Nucleus accumbens (tissue), 56 donors: ENCODE measurements at regions not wholly inside any gene's neighbourhood (a gene's known extent, or its start where the extent isn't known, plus 50 kb on each side); places are given as distances from the start of the nearest gene placed in this dataset.

Source experiments
- DNase-seq, 56 donors: peaks; one replicate each; lab custom pipeline; 2025; lab: John Stamatoyannopoulos, UW

- no peak for DNase-seq
These were observed 76.0 kb upstream of the ZNF648 start for GRCh38 chr1:182137546-182137945.

GRCh38 chr1:182135946-182136345 is 74.4 kb upstream of the ZNF648 start:
- no peak for DNase-seq

- no peak for DNase-seq
These were observed 72.7 kb upstream of the ZNF648 start for GRCh38 chr1:182134257-182134656.

GRCh38 chr1:182133181-182133580 is 71.7 kb upstream of the ZNF648 start:
- DNase-seq = no peak

- DNase-seq = peak in 36 of 56 donors; percentile 8 to 89 (median 46)
These were observed 67.9 kb upstream of the ZNF648 start for GRCh38 chr1:182129398-182129797.

GRCh38 chr1:182128502-182128901 is 67.0 kb upstream of the ZNF648 start:
- DNase-seq = no peak

- DNase-seq = no peak
These were observed 66.1 kb upstream of the ZNF648 start for GRCh38 chr1:182127656-182128055.

- DNase-seq = no peak
These were observed 64.8 kb upstream of the ZNF648 start for GRCh38 chr1:182126272-182126800.

GRCh38 chr1:182122913-182123260 is 61.4 kb upstream of the ZNF648 start:
- DNase-seq = no peak

- no peak for DNase-seq
These were observed 60.9 kb upstream of the ZNF648 start for GRCh38 chr1:182122256-182122912.

- DNase-seq = no peak
These were observed 60.3 kb upstream of the ZNF648 start for GRCh38 chr1:182121787-182122186.

GRCh38 chr1:182120411-182121258 is 59.1 kb upstream of the ZNF648 start:
- DNase-seq = peak in 55 of 56 donors; percentile 19 to 86 (median 71)

GRCh38 chr1:182119631-182120030 is 58.1 kb upstream of the ZNF648 start:
- no peak for DNase-seq

GRCh38 chr1:182118851-182119250 is 57.3 kb upstream of the ZNF648 start:
- DNase-seq = no peak

- peak in 3 of 56 donors; percentile 14 to 36 (median 33) for DNase-seq
These were observed 53.1 kb upstream of the ZNF648 start for GRCh38 chr1:182114627-182115023.

- peak in 54 of 56 donors; percentile 38 to 96 (median 83) for DNase-seq
These were observed 52.5 kb upstream of the ZNF648 start for GRCh38 chr1:182113879-182114626.

GRCh38 chr1:182111496-182111895 is 50.0 kb upstream of the ZNF648 start:
- DNase-seq = peak in 3 of 56 donors; percentile 5 to 38 (median 10)
